Urothelium cell line (cell line): ENCODE measurements at regions not wholly inside any gene's neighbourhood (a gene's known extent, or its start where the extent isn't known, plus 50 kb on each side); places are given as distances from the start of the nearest gene placed in this dataset.
"Not testable (repeated sequence)": the region's sequence is repeated elsewhere in the genome, so short reads cannot be mapped to it uniquely, and the experiment has no call there.

ENCODE experiments used
- DNase-seq: peaks from one replicate; pipeline ENCODE4 v3.0.0; 2011; ENCODE audit warnings: low spot score, mixed read lengths
- FAIRE-seq: peaks from 2 replicates; lab custom pipeline; 2011; peaks lifted over from hg19 to GRCh38; lab: Jason Lieb, UNC

- FAIRE-seq (no peak), DNase-seq (no peak)
Observed at GRCh38 chr1:95583661-95584210, 349.7 kb downstream of the RWDD3 start.

- FAIRE-seq: no peak
Observed at GRCh38 chr1:95584315-95584714, 350.3 kb downstream of the RWDD3 start.

GRCh38 chr1:95604771-95605170 lies 370.8 kb downstream of the RWDD3 start:
- DNase-seq: no peak
- FAIRE-seq: no peak

More at GRCh38 chr1:95584315-95584714, 350.3 kb downstream of the RWDD3 start:
- DNase-seq: no peak

- DNase-seq (no peak), FAIRE-seq (no peak)
Observed at GRCh38 chr1:95614197-95614596, 380.2 kb downstream of the RWDD3 start.

GRCh38 chr1:95615421-95615820 lies 381.4 kb downstream of the RWDD3 start:
- no peak for DNase-seq
- FAIRE-seq: no peak

- DNase-seq (no peak), FAIRE-seq (no peak)
Observed at GRCh38 chr1:95620076-95620475, 386.1 kb downstream of the RWDD3 start.

GRCh38 chr1:95622609-95623008 lies 388.6 kb downstream of the RWDD3 start:
- DNase-seq: no peak
- no peak for FAIRE-seq

- DNase-seq (no peak), FAIRE-seq (no peak)
Observed at GRCh38 chr1:95625224-95625623, 391.2 kb downstream of the RWDD3 start.

GRCh38 chr1:95627244-95627643 lies 393.2 kb downstream of the RWDD3 start:
- no peak for FAIRE-seq

GRCh38 chr1:95631695-95632094 lies 397.7 kb downstream of the RWDD3 start:
- DNase-seq (no peak), FAIRE-seq (no peak)

More at GRCh38 chr1:95627244-95627643, 393.2 kb downstream of the RWDD3 start:
- DNase-seq: no peak

- FAIRE-seq (no peak), DNase-seq (no peak)
Observed at GRCh38 chr1:95635811-95636210, 401.8 kb downstream of the RWDD3 start.

GRCh38 chr1:95636897-95637296 lies 402.9 kb downstream of the RWDD3 start:
- FAIRE-seq (no peak), DNase-seq (no peak)

- FAIRE-seq (no peak), DNase-seq (no peak)
Observed at GRCh38 chr1:95640746-95641145, 406.7 kb downstream of the RWDD3 start.

- DNase-seq (no peak), FAIRE-seq (no peak)
Observed at GRCh38 chr1:95641386-95641785, 407.4 kb downstream of the RWDD3 start.

GRCh38 chr1:95642035-95642434 lies 408.0 kb downstream of the RWDD3 start:
- FAIRE-seq (no peak), DNase-seq (no peak)

GRCh38 chr1:95643071-95643470 lies 409.1 kb downstream of the RWDD3 start:
- DNase-seq: no peak
- FAIRE-seq: no peak

GRCh38 chr1:95645126-95645525 lies 411.1 kb downstream of the RWDD3 start:
- FAIRE-seq, DNase-seq: not testable (repeated sequence)

- FAIRE-seq (no peak), DNase-seq (peak; percentile 6)
Observed at GRCh38 chr1:95650631-95651030, 416.6 kb downstream of the RWDD3 start.

GRCh38 chr1:95652423-95652965 lies 418.5 kb downstream of the RWDD3 start:
- DNase-seq (no peak), FAIRE-seq (no peak)

- no peak for DNase-seq
- no peak for FAIRE-seq
Observed at GRCh38 chr1:95653618-95654017, 419.6 kb downstream of the RWDD3 start.

- no peak for DNase-seq
- no peak for FAIRE-seq
Observed at GRCh38 chr1:95655321-95656020, 421.5 kb downstream of the RWDD3 start.

- no peak for FAIRE-seq
Observed at GRCh38 chr1:95657248-95657647, 423.2 kb downstream of the RWDD3 start.

More at GRCh38 chr1:95657248-95657647, 423.2 kb downstream of the RWDD3 start:
- DNase-seq: no peak
